G401 (cell line): ENCODE measurements at regions not wholly inside any gene's neighbourhood (a gene's known extent, or its start where the extent isn't known, plus 50 kb on each side); places are given as distances from the start of the nearest gene placed in this dataset.

Source experiments
- DNase-seq: peaks from one replicate; pipeline ENCODE4 v3.0.0-alpha.2; 2015; ENCODE audit warnings: low spot score
- in situ Hi-C: cut with HindIII; loops from 2 replicates; pipeline ENCODE4 v1.10.0; 2016; ENCODE audit warnings: low sequenced_read_pairs, mixed read lengths

- DNase-seq, result no peak
- in situ Hi-C loops, result no loop called here
Measured at GRCh38 chr6:26149240-26149639, 62.0 kb downstream of the HFE start.

- no peak for DNase-seq
- in situ Hi-C loops, result no loop called here
Measured at GRCh38 chr6:26152226-26153101, 65.2 kb downstream of the HFE start.

- peak; percentile 78 for DNase-seq
- in situ Hi-C loops, result no loop called here
Measured at GRCh38 chr6:26155061-26155930, 68.1 kb downstream of the HFE start.

- in situ Hi-C loops, result no loop called here
- peak; percentile 91 for DNase-seq
Measured at GRCh38 chr6:26156105-26156849, 69.0 kb downstream of the HFE start.

- DNase-seq, result peak; percentile 69
- in situ Hi-C loops, result no loop called here
Measured at GRCh38 chr6:26156850-26157250, 69.6 kb downstream of the HFE start.

- DNase-seq, result peak; percentile 99
- in situ Hi-C loops, result no loop called here
Measured at GRCh38 chr6:26157251-26158075, 70.2 kb downstream of the HFE start.

GRCh38 chr6:26158076-26158580 lies 70.9 kb downstream of the HFE start:
- in situ Hi-C loops, result no loop called here
- no peak for DNase-seq

GRCh38 chr6:26158581-26159356 lies 71.5 kb downstream of the HFE start:
- in situ Hi-C loops, result no loop called here
- peak; percentile 72 for DNase-seq

- in situ Hi-C loops, result no loop called here
- DNase-seq, result peak; percentile 75
Measured at GRCh38 chr6:26159357-26160273, 72.4 kb downstream of the HFE start.

GRCh38 chr6:26161322-26161721 lies 74.1 kb downstream of the HFE start:
- DNase-seq, result no peak
- in situ Hi-C loops, result no loop called here

GRCh38 chr6:26162399-26162798 lies 75.2 kb downstream of the HFE start:
- no peak for DNase-seq
- in situ Hi-C loops, result no loop called here

GRCh38 chr6:26163427-26164119 lies 76.3 kb downstream of the HFE start:
- in situ Hi-C loops, result no loop called here
- DNase-seq, result no peak

- in situ Hi-C loops, result no loop called here
- DNase-seq, result no peak
Measured at GRCh38 chr6:26164120-26164505, 76.9 kb downstream of the HFE start.

- DNase-seq, result no peak
- in situ Hi-C loops, result no loop called here
Measured at GRCh38 chr6:26165261-26165790, 78.1 kb downstream of the HFE start.

GRCh38 chr6:26170181-26170580 lies 83.0 kb downstream of the HFE start:
- DNase-seq, result no peak
- in situ Hi-C loops, result no loop called here
